Loucy (cell line): ENCODE measurements at regions not wholly inside any gene's neighbourhood (a gene's known extent, or its start where the extent isn't known, plus 50 kb on each side); places are given as distances from the start of the nearest gene placed in this dataset.

Experiments
- H2AFZ ChIP-seq: fragments of 200-600 bp; sonication (generic); 2 replicates; pipeline ENCODE4 v1.6.0; 2016; ENCODE audit warnings: antibody characterized with exemption, mild to moderate bottlenecking, low read length, moderate library complexity
- H3F3A ChIP-seq: fragments of 200-600 bp; 2 replicates; pipeline ENCODE4 v1.6.0; 2016; ENCODE audit warnings: antibody characterized with exemption, low read depth, mild to moderate bottlenecking
- H3K27me3 ChIP-seq: fragments of 200-600 bp; sonication (generic); 2 replicates; pipeline ENCODE4 v1.6.1; 2014; ENCODE audit warnings: low read length, mild to moderate bottlenecking; ENCODE audit not compliant: insufficient read depth, poor library complexity, severe bottlenecking
- H3K36me3 ChIP-seq: fragments of 200-600 bp; sonication (generic); 2 replicates; pipeline ENCODE4 v1.6.1; 2016; ENCODE audit warnings: low read length; ENCODE audit not compliant: insufficient read depth
- H3K4me1 ChIP-seq: fragments of 200-600 bp; sonication (generic); 2 replicates; pipeline ENCODE4 v1.5.1; 2014; ENCODE audit warnings: low read length, mild to moderate bottlenecking; ENCODE audit not compliant: insufficient read depth, poor library complexity, severe bottlenecking
- H3K4me2 ChIP-seq: fragments of 200-600 bp; sonication (generic); 2 replicates; pipeline ENCODE4 v1.6.0; 2014; ENCODE audit warnings: antibody characterized with exemption, low read length, low read depth, mild to moderate bottlenecking; ENCODE audit not compliant: poor library complexity, severe bottlenecking
- H3K4me3 ChIP-seq: fragments of 200-600 bp; sonication (generic); 2 replicates; pipeline ENCODE4 v1.5.1; 2014; ENCODE audit warnings: low read length, mild to moderate bottlenecking, mixed read lengths; ENCODE audit not compliant: poor library complexity, severe bottlenecking
- H3K79me2 ChIP-seq: fragments of 200-600 bp; sonication (generic); 2 replicates; pipeline ENCODE4 v1.6.1; 2014; ENCODE audit warnings: low read length; ENCODE audit not compliant: insufficient read depth
- H3K9ac ChIP-seq: fragments of 200-600 bp; sonication (generic); 2 replicates; pipeline ENCODE4 v1.6.0; 2014; ENCODE audit warnings: mild to moderate bottlenecking, low read depth, low read length, moderate library complexity; ENCODE audit not compliant: poor library complexity, severe bottlenecking
- H3K9me2 ChIP-seq: fragments of 200-600 bp; sonication (generic); replicated peaks from 2 replicates; pipeline ENCODE4 v1.6.1; 2016; ENCODE audit warnings: low read depth, low read length, mixed read lengths
- H3K9me3 ChIP-seq: fragments of 200-600 bp; sonication (generic); 2 replicates; pipeline ENCODE4 v1.6.1; 2014; ENCODE audit warnings: mild to moderate bottlenecking, antibody characterized with exemption, low read length, low read depth; ENCODE audit not compliant: insufficient read depth
- H4K20me1 ChIP-seq: fragments of 200-600 bp; sonication (generic); 2 replicates; pipeline ENCODE4 v1.6.0; 2014; ENCODE audit warnings: antibody characterized with exemption, low read length, mild to moderate bottlenecking; ENCODE audit not compliant: insufficient read depth, poor library complexity, severe bottlenecking
- CTCF ChIP-seq: fragments of 200-600 bp; sonication (generic); conservative IDR thresholded peaks from 2 replicates; pipeline ENCODE4 v1.5.1; 2014; ENCODE audit warnings: mild to moderate bottlenecking, antibody characterized with exemption, low read length
- EZH2phosphoT487 ChIP-seq: fragments of 200-600 bp; IDR thresholded peaks from 2 replicates; pipeline ENCODE4 v1.6.1; 2018; ENCODE audit warnings: antibody characterized with exemption, mild to moderate bottlenecking, moderate library complexity, borderline replicate concordance

GRCh38 chr11:43576320-43576802 lies 104.2 kb upstream of the HSD17B12 start:
- Histone ChIP-seq H3K9ac (no peak overlapping the region), H2AFZ (no peak overlapping the region), H3K9me3 (no peaks in the 10 kb centered on the region), H3K36me3 (no peaks in the 10 kb centered on the region), H4K20me1 (no peaks in the 10 kb centered on the region), H3K4me3 (no peak overlapping the region), H3K9me2 (no peaks in the 10 kb centered on the region), H3K27me3 (no peaks in the 10 kb centered on the region), H3K79me2 (no peaks in the 10 kb centered on the region), H3F3A (no peaks in the 10 kb centered on the region), H3K4me1 (no peaks in the 10 kb centered on the region), H3K4me2 (no peak overlapping the region)
- TF ChIP-seq CTCF (no peak), EZH2phosphoT487 (no peak)

- Histone ChIP-seq H3K27me3 (no peaks in the 10 kb centered on the region), H3K4me2 (no peak overlapping the region), H4K20me1 (no peaks in the 10 kb centered on the region), H3K4me1 (no peaks in the 10 kb centered on the region), H3F3A (no peaks in the 10 kb centered on the region), H3K9me3 (no peaks in the 10 kb centered on the region), H3K4me3 (no peak overlapping the region), H3K9me2 (no peaks in the 10 kb centered on the region), H3K36me3 (no peaks in the 10 kb centered on the region), H3K9ac (no peak overlapping the region), H3K79me2 (no peaks in the 10 kb centered on the region), H2AFZ (no peak overlapping the region)
- TF ChIP-seq EZH2phosphoT487 = no peak
- no peak for TF ChIP-seq CTCF
These were observed 103.6 kb upstream of the HSD17B12 start for GRCh38 chr11:43576803-43577521.

- H4K20me1 ChIP-seq = no peaks in the 10 kb centered on the region
These were observed 102.8 kb upstream of the HSD17B12 start for GRCh38 chr11:43577566-43578264.

More at GRCh38 chr11:43577566-43578264, 102.8 kb upstream of the HSD17B12 start:
- Histone ChIP-seq H3K9ac (no peak overlapping the region), H3K27me3 (no peaks in the 10 kb centered on the region), H3K4me3 (no peak overlapping the region), H2AFZ (no peak overlapping the region), H3K79me2 (no peaks in the 10 kb centered on the region), H3K4me2 (no peak overlapping the region), H3K9me3 (no peaks in the 10 kb centered on the region), H3K36me3 (no peaks in the 10 kb centered on the region), H3F3A (no peaks in the 10 kb centered on the region), H3K4me1 (no peaks in the 10 kb centered on the region), H3K9me2 (no peaks in the 10 kb centered on the region)
- TF ChIP-seq EZH2phosphoT487 (no peak), CTCF (no peak)
